AG09319 (cell line): ENCODE measurements at regions not wholly inside any gene's neighbourhood (a gene's known extent, or its start where the extent isn't known, plus 50 kb on each side); places are given as distances from the start of the nearest gene placed in this dataset.
"Not testable (repeated sequence)": the region's sequence is repeated elsewhere in the genome, so short reads cannot be mapped to it uniquely, and the experiment has no call there.

Source experiments
- DNase-seq: peaks from one replicate; pipeline ENCODE4 v3.0.0-alpha.2; 2010; ENCODE audit warnings: low read depth; ENCODE audit errors: extremely low read depth
- CTCF ChIP-seq: IDR thresholded peaks from 2 replicates; pipeline ENCODE4 v1.5.1; 2011; ENCODE audit warnings: low read depth, mild to moderate bottlenecking, inconsistent platforms, low read length, moderate library complexity

- TF ChIP-seq CTCF = no peak
- DNase-seq = peak; percentile 40
Measured at GRCh38 chr16:72637306-72637705, 410.6 kb downstream of the ZFHX3 start.

GRCh38 chr16:72635694-72636093 is 412.2 kb downstream of the ZFHX3 start:
- no peak for DNase-seq

GRCh38 chr16:72635104-72635503 is 412.8 kb downstream of the ZFHX3 start:
- TF ChIP-seq CTCF = no peak

More at GRCh38 chr16:72635694-72636093, 412.2 kb downstream of the ZFHX3 start:
- TF ChIP-seq CTCF = no peak

GRCh38 chr16:72627182-72627896 is 420.6 kb downstream of the ZFHX3 start:
- DNase-seq = not testable (repeated sequence)

More at GRCh38 chr16:72635104-72635503, 412.8 kb downstream of the ZFHX3 start:
- DNase-seq = no peak

- no peak for TF ChIP-seq CTCF
Measured at GRCh38 chr16:72626623-72627022, 421.3 kb downstream of the ZFHX3 start.

GRCh38 chr16:72621651-72622050 is 426.3 kb downstream of the ZFHX3 start:
- TF ChIP-seq CTCF = no peak
- DNase-seq = no peak

More at GRCh38 chr16:72626623-72627022, 421.3 kb downstream of the ZFHX3 start:
- no peak for DNase-seq

DNA sequence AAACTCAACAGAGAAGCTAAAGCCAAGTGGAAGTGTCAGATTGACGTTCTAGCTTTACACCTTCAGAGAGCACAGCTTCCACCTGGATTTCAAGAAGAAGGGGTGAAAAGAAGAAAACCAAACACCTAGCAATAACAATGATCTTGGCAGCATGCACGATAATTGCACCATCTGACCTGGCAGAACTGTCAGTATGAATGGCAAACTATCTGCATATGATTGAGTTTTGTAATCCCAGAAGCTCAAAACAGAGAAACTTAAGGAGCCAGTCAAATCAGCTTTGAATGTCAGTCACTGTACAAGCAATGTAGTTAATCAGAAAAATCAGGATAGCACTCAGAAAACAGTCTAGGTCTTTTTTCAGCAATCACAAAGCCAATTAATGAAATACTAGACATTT is 427.1 kb downstream of the ZFHX3 start:
- DNase-seq = no peak

More for the DNA sequence above, 427.1 kb downstream of the ZFHX3 start:
- TF ChIP-seq CTCF = no peak
